ENCODE measurements at regions not wholly inside any gene's neighbourhood (a gene's known extent, or its start where the extent isn't known, plus 50 kb on each side); places are given as distances from the start of the nearest gene placed in this dataset.

DNA sequence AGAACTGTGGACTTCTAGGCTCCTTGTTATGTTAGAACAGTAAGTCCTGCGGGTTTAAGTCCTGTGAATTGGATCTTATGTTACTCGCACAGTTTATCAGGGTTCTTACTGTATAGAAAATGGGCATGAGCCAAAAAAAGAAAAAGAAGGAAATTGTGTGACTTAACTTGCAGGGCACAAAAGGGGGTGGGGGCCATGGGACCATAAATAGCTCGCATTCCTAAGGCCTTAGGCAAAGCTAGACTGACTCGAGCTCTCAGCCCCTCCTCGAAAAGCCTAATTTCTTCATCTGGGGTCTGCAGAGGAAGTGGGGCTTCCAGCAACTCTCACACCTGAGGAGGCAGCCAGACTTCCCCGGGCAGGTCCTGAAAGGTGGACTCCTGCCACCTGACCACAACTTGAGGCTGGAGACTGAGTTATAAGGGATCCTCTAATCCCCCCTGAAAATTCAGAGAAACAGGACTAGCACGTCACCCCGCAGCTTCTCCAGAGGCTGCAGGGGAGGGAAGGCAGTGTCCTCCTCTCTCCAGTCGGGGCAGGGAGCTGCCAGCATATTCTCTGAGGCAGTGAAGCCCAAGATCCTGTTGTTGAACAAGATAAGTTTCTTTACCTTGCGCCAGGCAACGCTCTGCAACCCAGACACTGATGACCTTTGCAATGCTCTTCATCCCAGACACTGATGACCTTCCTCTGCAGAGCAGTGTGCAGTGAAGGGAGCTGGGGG is 280.5 kb downstream of the PCNX1 start:
- peaks cover 3% of the 10 kb centered on the region for H3K36me3 Mint-ChIP-seq
- peaks cover 11% of the 10 kb centered on the region for H3K27me3 Mint-ChIP-seq (ENCODE audit: low read depth)
- H3K27ac Mint-ChIP-seq: no peak overlapping the region
- DNase-seq (ENCODE audit: low spot score) (no peak), ATAC-seq (peak; percentile 69)
- TF ChIP-seq, protein P1, sequence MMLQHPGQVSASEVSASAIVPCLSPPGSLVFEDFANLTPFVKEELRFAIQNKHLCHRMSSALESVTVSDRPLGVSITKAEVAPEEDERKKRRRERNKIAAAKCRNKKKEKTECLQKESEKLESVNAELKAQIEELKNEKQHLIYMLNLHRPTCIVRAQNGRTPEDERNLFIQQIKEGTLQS (CRISPR knock-in tag; conservative IDR thresholded peaks at IDR 0.05): no peak
- TF ChIP-seq, protein P2, sequence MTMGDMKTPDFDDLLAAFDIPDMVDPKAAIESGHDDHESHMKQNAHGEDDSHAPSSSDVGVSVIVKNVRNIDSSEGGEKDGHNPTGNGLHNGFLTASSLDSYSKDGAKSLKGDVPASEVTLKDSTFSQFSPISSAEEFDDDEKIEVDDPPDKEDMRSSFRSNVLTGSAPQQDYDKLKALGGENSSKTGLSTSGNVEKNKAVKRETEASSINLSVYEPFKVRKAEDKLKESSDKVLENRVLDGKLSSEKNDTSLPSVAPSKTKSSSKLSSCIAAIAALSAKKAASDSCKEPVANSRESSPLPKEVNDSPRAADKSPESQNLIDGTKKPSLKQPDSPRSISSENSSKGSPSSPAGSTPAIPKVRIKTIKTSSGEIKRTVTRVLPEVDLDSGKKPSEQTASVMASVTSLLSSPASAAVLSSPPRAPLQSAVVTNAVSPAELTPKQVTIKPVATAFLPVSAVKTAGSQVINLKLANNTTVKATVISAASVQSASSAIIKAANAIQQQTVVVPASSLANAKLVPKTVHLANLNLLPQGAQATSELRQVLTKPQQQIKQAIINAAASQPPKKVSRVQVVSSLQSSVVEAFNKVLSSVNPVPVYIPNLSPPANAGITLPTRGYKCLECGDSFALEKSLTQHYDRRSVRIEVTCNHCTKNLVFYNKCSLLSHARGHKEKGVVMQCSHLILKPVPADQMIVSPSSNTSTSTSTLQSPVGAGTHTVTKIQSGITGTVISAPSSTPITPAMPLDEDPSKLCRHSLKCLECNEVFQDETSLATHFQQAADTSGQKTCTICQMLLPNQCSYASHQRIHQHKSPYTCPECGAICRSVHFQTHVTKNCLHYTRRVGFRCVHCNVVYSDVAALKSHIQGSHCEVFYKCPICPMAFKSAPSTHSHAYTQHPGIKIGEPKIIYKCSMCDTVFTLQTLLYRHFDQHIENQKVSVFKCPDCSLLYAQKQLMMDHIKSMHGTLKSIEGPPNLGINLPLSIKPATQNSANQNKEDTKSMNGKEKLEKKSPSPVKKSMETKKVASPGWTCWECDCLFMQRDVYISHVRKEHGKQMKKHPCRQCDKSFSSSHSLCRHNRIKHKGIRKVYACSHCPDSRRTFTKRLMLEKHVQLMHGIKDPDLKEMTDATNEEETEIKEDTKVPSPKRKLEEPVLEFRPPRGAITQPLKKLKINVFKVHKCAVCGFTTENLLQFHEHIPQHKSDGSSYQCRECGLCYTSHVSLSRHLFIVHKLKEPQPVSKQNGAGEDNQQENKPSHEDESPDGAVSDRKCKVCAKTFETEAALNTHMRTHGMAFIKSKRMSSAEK (CRISPR knock-in tag; IDR thresholded peaks at IDR 0.05; ENCODE audit: borderline replicate concordance): no peak
- TF ChIP-seq NFE2L1 (CRISPR knock-in tag; IDR thresholded peaks at IDR 0.05) (no peak), ZNF671 (CRISPR knock-in tag; IDR thresholded peaks at IDR 0.05) (no peak), JAZF1 (CRISPR knock-in tag; IDR thresholded peaks at IDR 0.05) (no peak), KAT7 (CRISPR knock-in tag; IDR thresholded peaks at IDR 0.05; ENCODE audit: borderline replicate concordance) (no peak), NFYB (CRISPR knock-in tag; conservative IDR thresholded peaks at IDR 0.05; ENCODE audit: low read depth) (no peak), ZNF416 (CRISPR knock-in tag; IDR thresholded peaks at IDR 0.05) (no peak), FOXK1 (CRISPR knock-in tag; IDR thresholded peaks at IDR 0.05) (no peak)
- TF ChIP-seq, protein P3, sequence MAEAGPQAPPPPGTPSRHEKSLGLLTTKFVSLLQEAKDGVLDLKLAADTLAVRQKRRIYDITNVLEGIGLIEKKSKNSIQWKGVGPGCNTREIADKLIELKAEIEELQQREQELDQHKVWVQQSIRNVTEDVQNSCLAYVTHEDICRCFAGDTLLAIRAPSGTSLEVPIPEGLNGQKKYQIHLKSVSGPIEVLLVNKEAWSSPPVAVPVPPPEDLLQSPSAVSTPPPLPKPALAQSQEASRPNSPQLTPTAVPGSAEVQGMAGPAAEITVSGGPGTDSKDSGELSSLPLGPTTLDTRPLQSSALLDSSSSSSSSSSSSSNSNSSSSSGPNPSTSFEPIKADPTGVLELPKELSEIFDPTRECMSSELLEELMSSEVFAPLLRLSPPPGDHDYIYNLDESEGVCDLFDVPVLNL (CRISPR knock-in tag; IDR thresholded peaks at IDR 0.05; ENCODE audit: borderline replicate concordance, low read depth): no peak
- TF ChIP-seq, protein P4, sequence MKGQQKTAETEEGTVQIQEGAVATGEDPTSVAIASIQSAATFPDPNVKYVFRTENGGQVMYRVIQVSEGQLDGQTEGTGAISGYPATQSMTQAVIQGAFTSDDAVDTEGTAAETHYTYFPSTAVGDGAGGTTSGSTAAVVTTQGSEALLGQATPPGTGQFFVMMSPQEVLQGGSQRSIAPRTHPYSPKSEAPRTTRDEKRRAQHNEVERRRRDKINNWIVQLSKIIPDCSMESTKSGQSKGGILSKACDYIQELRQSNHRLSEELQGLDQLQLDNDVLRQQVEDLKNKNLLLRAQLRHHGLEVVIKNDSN (CRISPR knock-in tag; IDR thresholded peaks at IDR 0.05): no peak
- CTCF ChIA-PET: interaction anchor here (1.2 to 1.7 kb wide), 3 partner anchors 21 to 130 kb away, joined by 4 to 6 read pairs (median 4); no protein-coding TSS in a partner anchor
- POLR2A ChIA-PET: no interaction called here
- H3K4me1 Mint-ChIP-seq: peaks cover 34% of the 10 kb centered on the region
- H3K9me3 Mint-ChIP-seq: peaks cover 17% of the 10 kb centered on the region
- no peak overlapping the region for H3K4me3 Mint-ChIP-seq

DNA sequence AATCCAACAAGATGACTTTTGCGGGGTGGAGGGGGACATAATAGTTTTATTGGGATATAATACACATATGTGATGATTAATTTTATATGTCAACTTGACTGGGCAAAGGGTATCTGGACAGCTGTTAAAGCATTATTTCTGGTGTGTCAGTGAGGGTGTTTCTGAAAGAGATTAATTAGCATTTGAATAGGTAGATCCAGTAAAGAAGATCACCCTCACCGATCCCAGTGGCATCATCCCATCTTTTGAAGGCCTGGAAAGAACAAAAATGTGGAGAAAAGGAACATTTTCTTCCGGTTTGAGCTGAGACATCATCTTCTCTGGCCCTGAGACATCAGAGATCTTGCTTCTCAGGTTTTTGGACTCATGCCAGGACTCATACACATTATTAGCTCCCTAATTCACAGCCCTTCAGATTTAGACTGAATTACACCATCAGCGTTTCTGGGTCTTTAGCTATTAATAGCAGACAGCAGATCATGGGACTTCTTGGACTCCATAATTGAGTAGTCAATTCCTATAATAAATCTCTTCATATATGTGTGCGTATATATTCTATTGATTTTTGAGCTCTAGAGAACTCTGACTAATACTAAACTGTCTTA is 283.6 kb downstream of the PCNX1 start:
- H3K36me3 Mint-ChIP-seq: peaks cover 3% of the 10 kb centered on the region
- peaks cover 17% of the 10 kb centered on the region for H3K9me3 Mint-ChIP-seq
- no peak overlapping the region for H3K27ac Mint-ChIP-seq

DNA sequence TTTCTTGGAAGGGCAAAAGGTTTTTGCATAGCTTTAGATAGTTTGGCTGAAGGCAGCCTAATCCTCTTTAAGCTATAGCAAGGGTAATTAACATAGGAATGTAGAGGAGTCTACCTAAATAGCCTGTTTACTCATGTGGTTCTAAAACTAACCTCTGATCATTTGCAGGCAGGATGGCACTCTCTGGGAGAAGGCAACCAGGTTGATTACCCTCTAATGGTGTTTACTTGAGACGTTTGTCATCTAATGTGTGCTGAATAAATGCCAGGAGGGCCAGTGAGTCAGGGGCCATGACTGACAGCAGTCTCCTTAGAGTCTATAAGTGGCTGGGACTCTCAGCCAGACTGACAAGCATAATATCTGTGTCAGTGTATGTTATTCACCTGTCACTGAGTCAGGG is 286.4 kb downstream of the PCNX1 start:
- DNase-seq (ENCODE audit: low spot score) (no peak), ATAC-seq (peak; percentile 73)
- H3K9me3 Mint-ChIP-seq: peaks cover 7% of the 10 kb centered on the region; the same call in 1 of the 2 replicates
- TF ChIP-seq SMAD4 (CRISPR knock-in tag; IDR thresholded peaks at IDR 0.05) (no peak), FOXP1 (CRISPR knock-in tag; IDR thresholded peaks at IDR 0.05; ENCODE audit: borderline replicate concordance) (no peak)
- TF ChIP-seq, protein P5, sequence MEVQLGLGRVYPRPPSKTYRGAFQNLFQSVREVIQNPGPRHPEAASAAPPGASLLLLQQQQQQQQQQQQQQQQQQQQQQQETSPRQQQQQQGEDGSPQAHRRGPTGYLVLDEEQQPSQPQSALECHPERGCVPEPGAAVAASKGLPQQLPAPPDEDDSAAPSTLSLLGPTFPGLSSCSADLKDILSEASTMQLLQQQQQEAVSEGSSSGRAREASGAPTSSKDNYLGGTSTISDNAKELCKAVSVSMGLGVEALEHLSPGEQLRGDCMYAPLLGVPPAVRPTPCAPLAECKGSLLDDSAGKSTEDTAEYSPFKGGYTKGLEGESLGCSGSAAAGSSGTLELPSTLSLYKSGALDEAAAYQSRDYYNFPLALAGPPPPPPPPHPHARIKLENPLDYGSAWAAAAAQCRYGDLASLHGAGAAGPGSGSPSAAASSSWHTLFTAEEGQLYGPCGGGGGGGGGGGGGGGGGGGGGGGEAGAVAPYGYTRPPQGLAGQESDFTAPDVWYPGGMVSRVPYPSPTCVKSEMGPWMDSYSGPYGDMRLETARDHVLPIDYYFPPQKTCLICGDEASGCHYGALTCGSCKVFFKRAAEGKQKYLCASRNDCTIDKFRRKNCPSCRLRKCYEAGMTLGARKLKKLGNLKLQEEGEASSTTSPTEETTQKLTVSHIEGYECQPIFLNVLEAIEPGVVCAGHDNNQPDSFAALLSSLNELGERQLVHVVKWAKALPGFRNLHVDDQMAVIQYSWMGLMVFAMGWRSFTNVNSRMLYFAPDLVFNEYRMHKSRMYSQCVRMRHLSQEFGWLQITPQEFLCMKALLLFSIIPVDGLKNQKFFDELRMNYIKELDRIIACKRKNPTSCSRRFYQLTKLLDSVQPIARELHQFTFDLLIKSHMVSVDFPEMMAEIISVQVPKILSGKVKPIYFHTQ (CRISPR knock-in tag; IDR thresholded peaks at IDR 0.05): no peak
- peaks cover 51% of the 10 kb centered on the region for H3K4me1 Mint-ChIP-seq
- ChIA-PET CTCF (interaction anchor here (1.3 to 1.8 kb wide), 2 partner anchors 27 to 116 kb away, joined by 5 to 6 read pairs; no protein-coding TSS in a partner anchor), POLR2A (no interaction called here)
- H3K36me3 Mint-ChIP-seq: no peaks in the 10 kb centered on the region
- peaks cover 50% of the 10 kb centered on the region for H3K27me3 Mint-ChIP-seq (ENCODE audit: low read depth)
- no peak overlapping the region for H3K4me3 Mint-ChIP-seq
- H3K27ac Mint-ChIP-seq: no peak overlapping the region; the same call in 1 of the 2 replicates

More for the DNA sequence above, 283.6 kb downstream of the PCNX1 start:
- H3K4me3 Mint-ChIP-seq: no peak overlapping the region
- TF ChIP-seq, protein P6, sequence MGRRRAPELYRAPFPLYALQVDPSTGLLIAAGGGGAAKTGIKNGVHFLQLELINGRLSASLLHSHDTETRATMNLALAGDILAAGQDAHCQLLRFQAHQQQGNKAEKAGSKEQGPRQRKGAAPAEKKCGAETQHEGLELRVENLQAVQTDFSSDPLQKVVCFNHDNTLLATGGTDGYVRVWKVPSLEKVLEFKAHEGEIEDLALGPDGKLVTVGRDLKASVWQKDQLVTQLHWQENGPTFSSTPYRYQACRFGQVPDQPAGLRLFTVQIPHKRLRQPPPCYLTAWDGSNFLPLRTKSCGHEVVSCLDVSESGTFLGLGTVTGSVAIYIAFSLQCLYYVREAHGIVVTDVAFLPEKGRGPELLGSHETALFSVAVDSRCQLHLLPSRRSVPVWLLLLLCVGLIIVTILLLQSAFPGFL (CRISPR knock-in tag; IDR thresholded peaks at IDR 0.05; ENCODE audit: borderline replicate concordance): no peak
- DNase-seq (ENCODE audit: low spot score): no peak
- ATAC-seq: no peak
- peaks cover 38% of the 10 kb centered on the region for H3K27me3 Mint-ChIP-seq (ENCODE audit: low read depth)
- ChIA-PET POLR2A (no interaction called here), CTCF (no interaction called here)
- peaks cover 52% of the 10 kb centered on the region for H3K4me1 Mint-ChIP-seq

Data from WTC11 (cell line).